ENCODE measurements at regions not wholly inside any gene's neighbourhood (a gene's known extent, or its start where the extent isn't known, plus 50 kb on each side); places are given as distances from the start of the nearest gene placed in this dataset.

DNA sequence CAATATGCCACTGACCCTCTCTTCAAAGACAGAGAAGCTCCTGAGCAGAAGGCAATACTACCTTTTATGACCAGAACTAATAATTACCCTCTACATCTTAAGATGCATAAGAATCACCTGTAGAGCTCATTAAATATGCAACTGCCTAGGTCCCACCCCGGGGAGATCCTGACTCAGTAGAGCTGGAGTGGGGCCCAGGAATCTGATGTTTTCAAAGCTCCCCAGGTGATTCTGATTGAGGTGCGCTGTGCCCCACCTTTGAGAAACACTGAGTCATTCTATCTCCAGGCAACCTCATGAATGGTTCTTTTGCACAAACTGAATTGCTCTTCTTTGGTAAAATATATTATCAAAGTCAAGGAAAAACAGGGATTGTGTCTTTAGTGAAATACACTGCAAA lies 149.3 kb upstream of the BMP4 start:
- no peak for TF ChIP-seq CTCF (IDR thresholded peaks at IDR 0.05; ENCODE audit: extremely low read depth, missing control alignments)
- DNase-seq (ENCODE audit: low spot score), result no peak

- no peak for TF ChIP-seq CTCF (IDR thresholded peaks at IDR 0.05; ENCODE audit: extremely low read depth, missing control alignments)
- no peak for DNase-seq (ENCODE audit: low spot score)
Measured at GRCh38 chr14:54106661-54107377, 150.2 kb upstream of the BMP4 start.

- no peak for DNase-seq (ENCODE audit: low spot score)
- no peak for TF ChIP-seq CTCF (IDR thresholded peaks at IDR 0.05; ENCODE audit: extremely low read depth, missing control alignments)
Measured at GRCh38 chr14:54108481-54109471, 152.2 kb upstream of the BMP4 start.

DNA sequence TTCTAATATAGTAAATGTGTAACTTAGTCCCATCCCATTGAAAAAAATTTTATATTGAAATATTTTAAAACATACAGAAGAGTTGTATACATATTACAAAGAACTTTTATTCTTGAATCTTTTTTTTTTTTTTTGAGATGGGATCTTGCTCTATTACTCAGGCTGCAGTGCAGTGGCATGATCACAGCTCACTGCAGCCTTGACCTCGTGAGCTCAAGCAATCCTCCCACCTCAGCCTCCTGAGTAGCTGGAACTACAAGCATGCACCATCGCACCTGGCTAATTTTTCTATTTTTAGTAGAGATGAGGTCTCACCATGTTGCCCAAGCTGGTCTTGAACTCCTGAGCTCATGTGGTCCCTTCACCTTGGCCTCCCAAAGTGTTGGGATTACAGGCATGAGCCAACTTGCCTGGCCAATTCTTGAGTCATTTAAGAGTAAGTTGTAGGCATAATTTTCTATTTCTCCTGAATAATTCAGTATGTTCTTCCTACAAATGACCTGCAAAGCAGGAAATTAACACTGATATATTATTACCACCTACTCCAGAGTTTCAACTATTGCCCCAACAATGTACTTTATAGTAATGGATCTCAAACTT lies 153.0 kb upstream of the BMP4 start:
- no peak for DNase-seq (ENCODE audit: low spot score)
- TF ChIP-seq CTCF (IDR thresholded peaks at IDR 0.05; ENCODE audit: extremely low read depth, missing control alignments), result no peak

GRCh38 chr14:54114941-54115340 lies 158.3 kb upstream of the BMP4 start:
- no peak for DNase-seq (ENCODE audit: low spot score)
- TF ChIP-seq CTCF (IDR thresholded peaks at IDR 0.05; ENCODE audit: extremely low read depth, missing control alignments), result no peak

DNA sequence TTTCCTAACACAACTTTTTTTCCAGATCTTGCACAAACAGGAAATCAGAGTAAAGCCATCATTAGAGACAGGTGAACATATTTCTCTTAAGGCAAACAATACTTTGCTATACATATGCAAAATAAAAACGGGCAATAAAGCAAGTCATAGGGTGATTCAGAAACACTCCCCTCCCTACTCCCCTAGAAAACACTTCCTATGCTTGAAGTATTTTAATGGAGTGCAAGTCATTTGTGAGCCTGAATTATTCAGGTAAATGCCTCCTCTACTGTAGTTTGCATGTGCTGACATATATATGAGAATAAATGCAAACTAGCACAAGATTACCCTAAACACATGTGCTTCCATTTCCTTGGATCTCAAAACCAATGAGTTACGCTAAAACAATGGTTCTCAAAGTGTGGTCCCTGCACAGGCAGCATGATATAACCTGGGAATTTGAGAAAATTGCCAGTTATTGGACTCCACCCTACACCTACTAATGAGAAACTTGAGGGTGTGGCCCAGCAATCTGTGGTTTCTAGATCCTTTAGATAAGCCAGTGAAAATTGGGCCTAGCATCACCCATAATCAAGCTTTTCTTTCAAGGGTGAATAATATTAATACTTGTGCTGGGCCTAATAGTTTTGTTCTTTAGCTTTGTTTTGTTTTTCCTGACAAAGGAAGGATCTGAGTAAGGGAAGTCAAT lies 159.7 kb upstream of the BMP4 start:
- TF ChIP-seq CTCF (IDR thresholded peaks at IDR 0.05; ENCODE audit: extremely low read depth, missing control alignments), result no peak
- no peak for DNase-seq (ENCODE audit: low spot score)
